OCI-LY3 (cell line): ENCODE measurements at regions not wholly inside any gene's neighbourhood (a gene's known extent, or its start where the extent isn't known, plus 50 kb on each side); places are given as distances from the start of the nearest gene placed in this dataset.

ENCODE experiments used
- EZH2phosphoT487 ChIP-seq: fragments of 200-600 bp; shearing (Covaris generic); IDR thresholded peaks from 2 replicates; pipeline ENCODE4 v1.6.1; 2018; ENCODE audit warnings: antibody characterized with exemption, mixed run types, low read depth
- TF ChIP-seq, protein P1 (sequence below): fragments of 200-600, 300-600 bp; sonication (generic); IDR thresholded peaks from 2 replicates; pipeline ENCODE4 v1.5.1; 2014; ENCODE audit warnings: antibody characterized with exemption, low read length, low read depth

DNA sequence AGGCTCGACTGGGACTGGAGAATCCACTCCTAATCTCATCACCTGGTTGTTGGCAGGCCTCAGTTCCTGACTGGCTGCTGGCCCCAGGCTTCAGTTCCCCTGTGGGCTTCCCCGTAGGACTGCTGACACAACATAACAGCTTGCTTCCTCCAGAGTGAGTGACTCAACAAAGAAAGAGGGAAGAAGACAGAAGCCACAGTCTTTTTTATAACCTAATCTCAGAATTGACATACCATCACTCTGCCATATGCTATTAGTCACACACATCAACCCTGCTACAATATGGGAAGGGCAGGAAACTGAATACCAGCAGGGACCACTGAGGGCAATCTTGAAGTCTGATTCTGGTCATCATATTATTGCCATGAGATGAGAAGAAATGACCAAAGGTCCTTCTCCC, 76.8 kb upstream of the SLC14A2 start:
- TF ChIP-seq, protein P1, sequence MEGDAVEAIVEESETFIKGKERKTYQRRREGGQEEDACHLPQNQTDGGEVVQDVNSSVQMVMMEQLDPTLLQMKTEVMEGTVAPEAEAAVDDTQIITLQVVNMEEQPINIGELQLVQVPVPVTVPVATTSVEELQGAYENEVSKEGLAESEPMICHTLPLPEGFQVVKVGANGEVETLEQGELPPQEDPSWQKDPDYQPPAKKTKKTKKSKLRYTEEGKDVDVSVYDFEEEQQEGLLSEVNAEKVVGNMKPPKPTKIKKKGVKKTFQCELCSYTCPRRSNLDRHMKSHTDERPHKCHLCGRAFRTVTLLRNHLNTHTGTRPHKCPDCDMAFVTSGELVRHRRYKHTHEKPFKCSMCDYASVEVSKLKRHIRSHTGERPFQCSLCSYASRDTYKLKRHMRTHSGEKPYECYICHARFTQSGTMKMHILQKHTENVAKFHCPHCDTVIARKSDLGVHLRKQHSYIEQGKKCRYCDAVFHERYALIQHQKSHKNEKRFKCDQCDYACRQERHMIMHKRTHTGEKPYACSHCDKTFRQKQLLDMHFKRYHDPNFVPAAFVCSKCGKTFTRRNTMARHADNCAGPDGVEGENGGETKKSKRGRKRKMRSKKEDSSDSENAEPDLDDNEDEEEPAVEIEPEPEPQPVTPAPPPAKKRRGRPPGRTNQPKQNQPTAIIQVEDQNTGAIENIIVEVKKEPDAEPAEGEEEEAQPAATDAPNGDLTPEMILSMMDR, result no peak
- no peak for TF ChIP-seq EZH2phosphoT487
